Coronary artery (tissue), 2 donors: ENCODE measurements at regions not wholly inside any gene's neighbourhood (a gene's known extent, or its start where the extent isn't known, plus 50 kb on each side); places are given as distances from the start of the nearest gene placed in this dataset.

Experiments
- DNase-seq: peaks from one replicate; pipeline ENCODE4 v3.0.0-alpha.2; 2017; ENCODE audit warnings: low spot score
- H3K27ac ChIP-seq, 2 donors: fragments of 200-600 bp; sonication (generic); one replicate each; pipeline ENCODE4 v1.5.1; 2016 to 2019
- H3K4me3 ChIP-seq: fragments of 200-600 bp; sonication (generic); 2 replicates; pipeline ENCODE4 v1.5.1; 2016; ENCODE audit warnings: mild to moderate bottlenecking, moderate library complexity
- TF ChIP-seq, protein P1 (sequence below): fragments of 200-600 bp; sonication (generic); IDR thresholded peaks from one replicate; pipeline ENCODE4 v1.5.1; 2019; ENCODE audit warnings: antibody characterized with exemption

DNA sequence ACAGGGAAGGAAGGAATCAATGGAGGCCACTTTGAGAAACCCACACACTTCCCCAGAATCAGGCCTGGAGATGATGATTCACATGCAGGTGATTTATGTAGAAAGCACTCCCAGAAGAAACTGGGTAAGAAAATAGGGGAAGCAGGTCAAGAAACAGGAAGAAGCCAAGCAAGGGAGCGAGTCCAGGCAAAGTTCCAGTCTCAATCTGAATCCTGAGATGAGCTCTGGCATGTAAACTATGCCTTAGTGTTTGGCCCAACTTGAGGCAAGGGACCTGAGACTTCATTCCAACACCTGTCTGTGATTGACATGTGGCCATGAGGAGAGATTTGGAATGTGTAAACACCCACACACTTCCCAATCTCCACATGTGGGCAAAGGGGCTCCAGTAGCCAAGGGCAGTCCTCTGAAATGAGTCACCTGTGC, 61.6 kb upstream of the CTNNB1 start:
- DNase-seq: no peak
- no peak overlapping the region for H3K4me3 ChIP-seq
- TF ChIP-seq, protein P1, sequence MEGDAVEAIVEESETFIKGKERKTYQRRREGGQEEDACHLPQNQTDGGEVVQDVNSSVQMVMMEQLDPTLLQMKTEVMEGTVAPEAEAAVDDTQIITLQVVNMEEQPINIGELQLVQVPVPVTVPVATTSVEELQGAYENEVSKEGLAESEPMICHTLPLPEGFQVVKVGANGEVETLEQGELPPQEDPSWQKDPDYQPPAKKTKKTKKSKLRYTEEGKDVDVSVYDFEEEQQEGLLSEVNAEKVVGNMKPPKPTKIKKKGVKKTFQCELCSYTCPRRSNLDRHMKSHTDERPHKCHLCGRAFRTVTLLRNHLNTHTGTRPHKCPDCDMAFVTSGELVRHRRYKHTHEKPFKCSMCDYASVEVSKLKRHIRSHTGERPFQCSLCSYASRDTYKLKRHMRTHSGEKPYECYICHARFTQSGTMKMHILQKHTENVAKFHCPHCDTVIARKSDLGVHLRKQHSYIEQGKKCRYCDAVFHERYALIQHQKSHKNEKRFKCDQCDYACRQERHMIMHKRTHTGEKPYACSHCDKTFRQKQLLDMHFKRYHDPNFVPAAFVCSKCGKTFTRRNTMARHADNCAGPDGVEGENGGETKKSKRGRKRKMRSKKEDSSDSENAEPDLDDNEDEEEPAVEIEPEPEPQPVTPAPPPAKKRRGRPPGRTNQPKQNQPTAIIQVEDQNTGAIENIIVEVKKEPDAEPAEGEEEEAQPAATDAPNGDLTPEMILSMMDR: no peak
- no peak overlapping the region for H3K27ac ChIP-seq

DNA sequence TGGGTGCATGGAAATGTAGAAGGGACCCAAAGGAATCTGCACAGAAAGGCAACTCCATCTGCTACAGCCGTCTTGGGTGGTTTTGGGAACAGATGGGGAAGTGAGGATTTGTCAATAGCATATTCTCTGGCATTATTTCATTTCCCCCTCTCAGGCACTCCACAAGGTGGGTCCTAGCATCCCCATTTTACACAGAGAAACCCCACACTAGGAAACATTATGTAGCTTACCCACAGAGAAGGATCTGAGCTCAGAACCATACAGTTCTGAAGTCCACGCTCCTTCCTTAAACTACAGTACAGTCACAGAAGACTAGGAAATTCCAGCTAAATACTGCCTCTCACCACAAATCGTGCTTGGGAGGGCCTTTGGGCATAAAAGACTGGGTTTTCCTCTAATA, 61.2 kb upstream of the CTNNB1 start:
- Histone ChIP-seq H3K4me3 (no peak overlapping the region), H3K27ac (no peak overlapping the region)
- no peak for DNase-seq
- TF ChIP-seq, protein P1: no peak

- Histone ChIP-seq H3K4me3 (no peak overlapping the region), H3K27ac (no peak overlapping the region)
- DNase-seq: no peak
- TF ChIP-seq, protein P1: no peak
Observed at GRCh38 chr3:41138601-41139000, 60.7 kb upstream of the CTNNB1 start.

- H3K4me3 ChIP-seq: no peak overlapping the region
Observed at GRCh38 chr3:41140242-41140641, 59.1 kb upstream of the CTNNB1 start.

DNA sequence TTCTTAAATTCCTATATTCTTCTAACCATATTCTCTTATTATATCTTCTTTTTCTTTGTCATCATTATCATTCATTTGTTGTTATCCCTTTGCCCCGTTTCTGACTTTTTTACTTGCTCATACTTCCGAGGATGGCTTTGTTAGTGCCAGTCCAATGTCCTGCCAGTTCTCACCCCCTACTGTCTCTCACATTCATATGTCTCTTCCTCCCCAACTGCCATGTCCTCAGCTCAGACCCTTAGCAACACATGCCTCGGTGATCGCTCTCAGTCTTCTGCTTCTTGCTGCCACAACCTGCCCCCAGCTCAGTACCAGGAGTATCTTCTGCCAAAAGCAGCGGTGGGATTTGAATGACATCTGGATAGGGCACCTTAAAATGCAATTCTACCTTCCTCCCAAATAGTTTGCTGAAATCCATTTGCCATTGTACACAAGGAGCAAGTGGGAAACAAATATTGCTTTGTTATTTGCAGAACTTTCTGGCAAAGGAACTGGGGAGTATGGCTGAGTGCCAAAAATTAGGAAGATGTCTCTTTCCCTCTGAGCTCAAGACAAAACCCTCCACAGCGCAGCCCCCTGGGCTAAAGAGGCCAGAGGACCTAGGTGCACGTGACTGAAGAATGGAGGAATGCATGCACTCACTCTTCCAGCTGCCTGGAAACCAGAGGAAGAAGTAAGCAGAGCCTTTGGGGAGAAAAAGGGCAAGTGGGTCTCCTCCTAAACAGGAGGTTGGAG, 57.7 kb upstream of the CTNNB1 start:
- no peak overlapping the region for H3K4me3 ChIP-seq
- H3K27ac ChIP-seq: no peak overlapping the region
- no peak for DNase-seq
- TF ChIP-seq, protein P1: no peak

More at GRCh38 chr3:41140242-41140641, 59.1 kb upstream of the CTNNB1 start:
- TF ChIP-seq, protein P1: no peak
- H3K27ac ChIP-seq: no peak overlapping the region
- no peak for DNase-seq

- TF ChIP-seq, protein P1: no peak
- Histone ChIP-seq H3K4me3 (no peak overlapping the region), H3K27ac (no peak overlapping the region)
- no peak for DNase-seq
Observed at GRCh38 chr3:41143421-41144031, 55.8 kb upstream of the CTNNB1 start.

DNA sequence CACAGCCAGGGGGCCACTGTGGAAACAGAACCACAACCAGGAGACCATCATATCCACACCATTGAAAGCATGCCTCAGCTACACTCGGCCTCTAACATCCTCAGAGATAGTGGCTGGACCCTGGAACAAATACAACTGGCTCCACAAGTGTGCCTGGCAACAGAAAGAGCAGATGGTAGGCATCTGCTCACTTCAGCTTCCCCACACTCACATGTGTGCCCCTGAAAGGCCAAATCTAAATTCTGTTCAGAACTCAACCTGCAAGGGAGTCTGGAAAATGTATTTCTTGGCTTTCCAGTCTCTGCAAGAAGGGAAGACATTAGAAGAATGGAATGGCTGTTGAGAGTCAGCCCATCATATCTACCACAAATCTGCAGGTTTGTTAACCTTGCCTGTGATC, 54.7 kb upstream of the CTNNB1 start:
- DNase-seq: no peak

More for the DNA sequence above, 54.7 kb upstream of the CTNNB1 start:
- Histone ChIP-seq H3K27ac (no peak overlapping the region), H3K4me3 (no peak overlapping the region)
- TF ChIP-seq, protein P1: no peak
